KMS-11 (cell line): ENCODE measurements at regions not wholly inside any gene's neighbourhood (a gene's known extent, or its start where the extent isn't known, plus 50 kb on each side); places are given as distances from the start of the nearest gene placed in this dataset.

ENCODE experiments used
- H2AFZ ChIP-seq: fragments of 200-600 bp; sonication (generic); 2 replicates; pipeline ENCODE4 v1.6.1; 2016; ENCODE audit warnings: antibody characterized with exemption, mixed run types, low read depth
- H3K27ac ChIP-seq: fragments of 200-600 bp; sonication (generic); 2 replicates; pipeline ENCODE4 v1.6.1; 2016; ENCODE audit warnings: mild to moderate bottlenecking, mixed run types
- H3K27me3 ChIP-seq: fragments of 200-600 bp; sonication (generic); 2 replicates; pipeline ENCODE4 v1.6.1; 2017; ENCODE audit warnings: mild to moderate bottlenecking, low read depth, mixed run types, moderate library complexity; ENCODE audit not compliant: insufficient read depth
- H3K36me3 ChIP-seq: fragments of 200-600 bp; sonication (generic); 2 replicates; pipeline ENCODE4 v1.6.1; 2017; ENCODE audit warnings: mild to moderate bottlenecking, mixed run types; ENCODE audit not compliant: insufficient read depth
- H3K4me1 ChIP-seq: fragments of 200-600 bp; sonication (generic); 2 replicates; pipeline ENCODE4 v1.6.1; 2016; ENCODE audit warnings: mild to moderate bottlenecking, low read depth, mixed run types; ENCODE audit not compliant: poor library complexity, severe bottlenecking
- H3K4me2 ChIP-seq: fragments of 200-600 bp; sonication (generic); 2 replicates; pipeline ENCODE4 v1.7.0; 2016; ENCODE audit warnings: mild to moderate bottlenecking, mixed run types
- H3K4me3 ChIP-seq: fragments of 200-600 bp; sonication (generic); IDR thresholded peaks from 2 replicates; pipeline ENCODE4 v1.6.1; 2017; ENCODE audit warnings: low read depth, low read length, mixed read lengths; ENCODE audit not compliant: insufficient read depth
- H3K79me2 ChIP-seq: fragments of 200-600 bp; sonication (generic); 2 replicates; pipeline ENCODE4 v1.6.1; 2016; ENCODE audit warnings: low read depth, mixed run types; ENCODE audit not compliant: insufficient read depth
- H3K9ac ChIP-seq: fragments of 200-600 bp; sonication (generic); 2 replicates; pipeline ENCODE4 v1.6.1; 2016; ENCODE audit warnings: mild to moderate bottlenecking, mixed run types
- H4K20me1 ChIP-seq: fragments of 200-600 bp; sonication (generic); 2 replicates; pipeline ENCODE4 v1.6.1; 2016; ENCODE audit warnings: mild to moderate bottlenecking, mixed run types; ENCODE audit not compliant: insufficient read depth
- CTCF ChIP-seq: fragments of 200-600 bp; sonication (generic); conservative IDR thresholded peaks from 2 replicates; pipeline ENCODE4 v1.6.1; 2017; ENCODE audit warnings: low read depth, mild to moderate bottlenecking, antibody characterized with exemption, low read length, moderate library complexity, mixed read lengths

DNA sequence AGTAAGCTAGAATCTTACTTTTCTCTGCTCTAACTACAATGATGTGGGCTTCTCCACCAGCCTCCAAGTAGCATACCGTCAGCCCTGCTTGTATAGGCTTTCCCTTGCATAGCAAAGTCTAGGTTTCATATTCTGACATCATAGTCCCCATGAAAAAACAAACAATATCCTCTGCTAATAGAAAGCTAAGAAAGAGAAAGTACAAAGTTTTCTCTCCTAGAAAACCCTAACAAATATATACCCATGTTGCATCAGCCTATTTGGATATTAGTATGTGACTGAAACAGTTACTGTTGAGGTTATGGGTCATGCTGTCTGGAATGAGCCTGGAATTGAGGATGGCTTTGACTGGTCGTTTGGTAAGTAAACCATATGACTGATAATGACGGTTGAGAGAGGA lies 1696.0 kb downstream of the MAT2B start:
- no peak overlapping the region for H3K9ac ChIP-seq
- no peaks in the 10 kb centered on the region for H3K4me1 ChIP-seq
- H3K79me2 ChIP-seq = no peaks in the 10 kb centered on the region
- H3K4me2 ChIP-seq = no peak overlapping the region
- H2AFZ ChIP-seq = no peak overlapping the region
- H3K27ac ChIP-seq = no peak overlapping the region
- H4K20me1 ChIP-seq = no peaks in the 10 kb centered on the region
- no peaks in the 10 kb centered on the region for H3K36me3 ChIP-seq
- no peaks in the 10 kb centered on the region for H3K27me3 ChIP-seq
- H3K4me3 ChIP-seq = no peak overlapping the region
- no peak for TF ChIP-seq CTCF

GRCh38 chr5:165201771-165202518 lies 1696.5 kb downstream of the MAT2B start:
- H3K36me3 ChIP-seq = no peaks in the 10 kb centered on the region
- no peaks in the 10 kb centered on the region for H3K4me1 ChIP-seq
- H2AFZ ChIP-seq = no peak overlapping the region
- H4K20me1 ChIP-seq = no peaks in the 10 kb centered on the region
- H3K27ac ChIP-seq = no peak overlapping the region
- H3K4me3 ChIP-seq = no peak overlapping the region
- no peaks in the 10 kb centered on the region for H3K27me3 ChIP-seq
- no peak for TF ChIP-seq CTCF
- no peak overlapping the region for H3K4me2 ChIP-seq
- no peaks in the 10 kb centered on the region for H3K79me2 ChIP-seq
- no peak overlapping the region for H3K9ac ChIP-seq

DNA sequence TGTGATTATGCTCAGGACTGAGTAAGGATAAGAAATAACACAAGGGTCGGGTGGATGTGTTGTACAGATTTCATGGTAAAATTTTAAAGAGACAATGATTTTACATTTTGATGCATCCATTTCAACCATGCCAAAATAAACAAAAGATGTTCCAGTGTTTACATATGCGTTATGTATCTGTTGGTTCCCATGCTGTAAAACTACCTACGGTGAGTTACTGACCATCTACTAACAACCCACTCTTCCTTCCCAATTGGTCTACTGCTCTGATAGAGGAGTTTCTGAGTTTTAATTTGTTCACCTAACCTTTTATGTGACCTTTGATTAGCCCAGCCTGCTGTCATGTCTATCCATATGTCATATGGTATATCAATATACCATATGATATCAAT lies 1697.1 kb downstream of the MAT2B start:
- Histone ChIP-seq H3K4me3 (no peak overlapping the region), H3K27me3 (no peaks in the 10 kb centered on the region), H3K36me3 (no peaks in the 10 kb centered on the region), H3K27ac (no peak overlapping the region), H3K4me2 (no peak overlapping the region), H2AFZ (no peak overlapping the region), H4K20me1 (no peaks in the 10 kb centered on the region), H3K79me2 (no peaks in the 10 kb centered on the region), H3K9ac (no peak overlapping the region), H3K4me1 (no peaks in the 10 kb centered on the region)
- TF ChIP-seq CTCF = no peak

DNA sequence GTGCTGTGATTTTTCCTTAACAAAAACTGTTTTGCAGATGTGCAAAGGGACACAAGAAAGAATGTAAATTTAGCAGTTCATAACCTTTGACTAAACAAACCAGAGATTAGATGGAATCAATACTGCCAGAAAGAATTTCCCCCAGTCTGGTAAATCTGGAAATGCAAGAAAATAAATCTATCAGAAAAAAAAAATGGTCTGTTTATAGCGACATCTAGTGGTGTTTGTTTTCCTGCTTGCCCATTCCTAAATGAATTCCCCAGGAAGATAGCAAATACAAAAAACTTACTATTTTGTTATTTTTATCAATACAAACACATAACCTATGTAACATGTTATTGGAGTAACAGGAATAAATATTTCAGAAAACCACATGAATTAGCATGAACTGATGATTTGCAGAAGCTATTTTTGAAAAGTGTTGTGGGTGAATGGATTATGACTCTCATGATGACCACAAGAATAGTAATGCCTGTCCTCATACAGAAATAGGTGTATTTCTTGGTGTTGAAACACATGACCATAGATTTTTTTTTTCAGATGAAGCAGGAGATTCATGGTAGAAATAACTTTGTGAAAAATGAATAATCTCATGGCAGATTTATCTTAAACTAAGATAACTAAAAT lies 1703.8 kb downstream of the MAT2B start:
- no peaks in the 10 kb centered on the region for H4K20me1 ChIP-seq
- no peak overlapping the region for H3K9ac ChIP-seq
- H3K36me3 ChIP-seq = no peaks in the 10 kb centered on the region
- H3K4me3 ChIP-seq = no peak overlapping the region
- no peak overlapping the region for H2AFZ ChIP-seq
- peaks cover 4% of the 10 kb centered on the region for H3K4me1 ChIP-seq
- peak; percentile 66 for TF ChIP-seq CTCF
- H3K27me3 ChIP-seq = no peaks in the 10 kb centered on the region
- no peaks in the 10 kb centered on the region for H3K79me2 ChIP-seq
- H3K27ac ChIP-seq = no peak overlapping the region
- no peak overlapping the region for H3K4me2 ChIP-seq
